Endodermal cell (in vitro differentiated cells): ENCODE measurements at regions not wholly inside any gene's neighbourhood (a gene's known extent, or its start where the extent isn't known, plus 50 kb on each side); places are given as distances from the start of the nearest gene placed in this dataset.
"Not testable (repeated sequence)": the region's sequence is repeated elsewhere in the genome, so short reads cannot be mapped to it uniquely, and the experiment has no call there.

ENCODE experiments used
- DNase-seq: peaks from one replicate; pipeline ENCODE4 v3.0.0-alpha.2; 2017
- H3K27ac ChIP-seq: 2 replicates; pipeline ENCODE4 v1.5.1; 2013; ENCODE audit warnings: mild to moderate bottlenecking, low read depth, low read length, moderate library complexity
- H3K27me3 ChIP-seq: 2 replicates; pipeline ENCODE4 v1.6.1; 2013; ENCODE audit warnings: mild to moderate bottlenecking, low read length, moderate library complexity; ENCODE audit not compliant: insufficient read depth, control insufficient read depth, poor library complexity, severe bottlenecking
- H3K36me3 ChIP-seq: 2 replicates; pipeline ENCODE4 v1.7.0; 2013; ENCODE audit warnings: mild to moderate bottlenecking, low read length, moderate library complexity; ENCODE audit not compliant: control insufficient read depth, insufficient read depth
- H3K4me1 ChIP-seq: one replicate; pipeline ENCODE4 v1.7.0; 2013; ENCODE audit warnings: low read length; ENCODE audit not compliant: control insufficient read depth, insufficient read depth
- H3K4me3 ChIP-seq: 2 replicates; pipeline ENCODE4 v1.5.1; 2013; ENCODE audit warnings: mild to moderate bottlenecking, low read length, moderate library complexity
- H3K9ac ChIP-seq: 2 replicates; pipeline ENCODE4 v1.6.1; 2013; ENCODE audit warnings: mild to moderate bottlenecking, low read length, moderate library complexity; ENCODE audit not compliant: poor library complexity, severe bottlenecking; ENCODE audit errors: extremely low read depth
- H3K9me3 ChIP-seq: 2 replicates; pipeline ENCODE4 v1.6.1; 2013; ENCODE audit warnings: mild to moderate bottlenecking, low read length, moderate library complexity; ENCODE audit not compliant: control insufficient read depth
- H3K27ac Mint-ChIP-seq: 2 replicates; pipeline ENCODE4 v1.8.0; 2020; ENCODE audit warnings: mixed read lengths
- H3K27me3 Mint-ChIP-seq: 2 replicates; pipeline ENCODE4 v1.8.0; 2021; ENCODE audit warnings: mild to moderate bottlenecking, mixed read lengths; ENCODE audit not compliant: insufficient read depth
- H3K36me3 Mint-ChIP-seq: 2 replicates; pipeline ENCODE4 v1.8.0; 2020; ENCODE audit warnings: low read depth, mixed read lengths
- H3K4me1 Mint-ChIP-seq: 2 replicates; pipeline ENCODE4 v1.8.0; 2020; ENCODE audit warnings: mixed read lengths
- H3K4me3 Mint-ChIP-seq: 2 replicates; pipeline ENCODE4 v1.8.0; 2020; ENCODE audit warnings: mild to moderate bottlenecking, moderate library complexity, mixed read lengths
- H3K9me3 Mint-ChIP-seq: 2 replicates; pipeline ENCODE4 v1.8.0; 2020; ENCODE audit warnings: mild to moderate bottlenecking, mixed read lengths
- CTCF ChIP-seq: fragments of 200-600 bp; sonication (generic); conservative IDR thresholded peaks from 2 replicates; pipeline ENCODE4 v1.5.0; 2021; ENCODE audit warnings: antibody characterized with exemption, mild to moderate bottlenecking
- WGBS, 2 experiments: methylation state at CpG; one replicate each; pipeline versions ENCODE4 v1.1.5 to v1.1.7; 2013; ENCODE audit warnings: missing lambda C conversion rate in 2 of 2, mixed read lengths in 1 of 2; ENCODE audit not compliant: insufficient coverage in 1 of 2, insufficient read length in 1 of 2; 5-methylcytosine and 5-hydroxymethylcytosine counted together

DNA sequence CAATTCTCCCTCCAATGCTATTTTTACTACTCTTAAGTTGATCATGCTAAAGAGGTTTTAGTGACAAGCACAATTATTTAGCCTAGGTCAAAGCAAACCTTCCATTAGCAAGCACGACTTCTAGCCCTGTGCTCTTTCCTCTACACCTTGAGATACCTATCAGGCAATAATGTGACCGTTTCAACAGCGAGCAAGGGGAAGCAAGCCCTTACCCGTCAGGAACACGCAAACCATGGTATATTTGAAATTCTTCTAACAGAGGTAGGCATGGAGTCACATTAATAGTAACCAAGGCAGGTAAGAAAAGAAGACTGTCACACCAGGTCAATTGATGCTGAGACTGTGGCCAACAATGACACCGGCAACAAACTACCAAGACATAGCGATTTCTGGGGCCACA lies 68.9 kb upstream of the VGLL4 start:
- peaks cover 29% of the 10 kb centered on the region for H3K4me1 Mint-ChIP-seq
- no peak for DNase-seq
- Histone ChIP-seq H3K27ac (no peak overlapping the region), H3K9ac (no peak overlapping the region), H3K4me3 (peak overlapping the region; percentile 28), H3K4me1 (peaks cover 5% of the 10 kb centered on the region), H3K36me3 (no peaks in the 10 kb centered on the region), H3K9me3 (peaks cover 20% of the 10 kb centered on the region), H3K27me3 (no peaks in the 10 kb centered on the region)
- H3K9me3 Mint-ChIP-seq = peaks cover 15% of the 10 kb centered on the region
- H3K27me3 Mint-ChIP-seq = no peaks in the 10 kb centered on the region
- H3K36me3 Mint-ChIP-seq = peaks cover 16% of the 10 kb centered on the region
- 96 to 97% methylated on average over 3 to 7 of the region's 7 CpGs for WGBS, 2 experiments
- no peak overlapping the region for H3K4me3 Mint-ChIP-seq
- no peak for TF ChIP-seq CTCF
- H3K27ac Mint-ChIP-seq = no peak overlapping the region

DNA sequence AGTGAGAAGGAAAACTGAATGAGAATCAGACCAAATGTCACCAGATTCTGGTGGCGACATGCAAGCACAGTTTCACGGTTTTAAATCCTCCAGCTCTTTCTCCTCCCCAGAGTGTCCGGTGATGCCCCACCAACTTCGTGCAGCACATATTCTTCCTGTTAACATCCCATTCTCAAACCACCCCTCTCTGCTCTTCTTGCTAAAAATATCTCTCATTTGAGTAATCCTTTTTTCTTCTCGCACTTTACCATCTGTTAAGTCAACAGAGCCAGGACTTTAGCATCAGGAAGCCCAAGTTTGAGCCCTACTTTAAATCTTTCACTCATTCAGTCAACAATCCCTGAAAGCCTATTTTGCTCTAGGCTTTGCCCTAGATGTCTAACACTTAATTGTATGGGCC lies 68.2 kb upstream of the VGLL4 start:
- peaks cover 20% of the 10 kb centered on the region for H3K9me3 ChIP-seq
- H3K27me3 Mint-ChIP-seq = no peaks in the 10 kb centered on the region
- no peaks in the 10 kb centered on the region for H3K27me3 ChIP-seq
- peak overlapping the region; percentile 28 for H3K4me3 ChIP-seq
- H3K36me3 ChIP-seq = no peaks in the 10 kb centered on the region
- H3K36me3 Mint-ChIP-seq = peaks cover 19% of the 10 kb centered on the region
- H3K4me3 Mint-ChIP-seq = no peak overlapping the region
- H3K4me1 Mint-ChIP-seq = peaks cover 26% of the 10 kb centered on the region
- H3K4me1 ChIP-seq = peaks cover 5% of the 10 kb centered on the region
- peaks cover 15% of the 10 kb centered on the region for H3K9me3 Mint-ChIP-seq
- 90 to 97% methylated on average over 5 of the region's 5 CpGs for WGBS, 2 experiments
- H3K27ac Mint-ChIP-seq = no peak overlapping the region
- no peak overlapping the region for H3K9ac ChIP-seq
- no peak for DNase-seq
- no peak overlapping the region for H3K27ac ChIP-seq
- TF ChIP-seq CTCF = no peak

DNA sequence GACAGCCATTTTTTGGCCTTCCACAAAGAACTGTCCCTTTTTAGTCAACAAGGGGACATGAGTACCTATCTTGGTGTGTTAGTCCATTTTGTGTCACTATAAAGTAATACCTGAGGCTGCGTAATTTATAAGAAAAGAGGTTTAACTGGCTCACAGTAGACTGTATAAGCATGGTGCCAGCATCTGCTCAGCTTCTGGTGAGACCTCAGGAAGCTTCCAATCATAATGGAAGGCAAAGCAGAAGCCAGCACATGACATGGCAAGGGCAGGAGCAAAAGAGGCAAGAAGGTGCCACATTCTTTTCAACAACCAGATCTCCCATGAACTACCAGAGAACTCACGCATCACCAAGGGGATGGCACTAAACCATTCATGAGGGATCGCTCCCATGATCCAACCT lies 66.1 kb upstream of the VGLL4 start:
- Mint-ChIP-seq H3K4me1 (peaks cover 22% of the 10 kb centered on the region), H3K36me3 (peaks cover 19% of the 10 kb centered on the region), H3K27ac (no peak overlapping the region), H3K27me3 (peaks cover 6% of the 10 kb centered on the region), H3K9me3 (peaks cover 15% of the 10 kb centered on the region), H3K4me3 (no peak overlapping the region)
- H3K4me3 ChIP-seq = no peak overlapping the region
- no peak overlapping the region for H3K9ac ChIP-seq
- no peaks in the 10 kb centered on the region for H3K27me3 ChIP-seq
- no peak for TF ChIP-seq CTCF
- DNase-seq = no peak
- H3K4me1 ChIP-seq = peaks cover 5% of the 10 kb centered on the region
- 90 to 98% methylated on average over 1 to 3 of the region's 3 CpGs for WGBS, 2 experiments
- no peaks in the 10 kb centered on the region for H3K36me3 ChIP-seq
- peaks cover 20% of the 10 kb centered on the region for H3K9me3 ChIP-seq
- no peak overlapping the region for H3K27ac ChIP-seq

GRCh38 chr3:11707084-11707483 lies 63.4 kb upstream of the VGLL4 start:
- H3K36me3 ChIP-seq, H3K27ac Mint-ChIP-seq, H3K4me3 ChIP-seq, H3K27ac ChIP-seq, H3K4me1 ChIP-seq, H3K27me3 ChIP-seq, DNase-seq, H3K27me3 Mint-ChIP-seq, H3K4me3 Mint-ChIP-seq, H3K4me1 Mint-ChIP-seq, H3K9ac ChIP-seq: not testable (repeated sequence)
- H3K9me3 Mint-ChIP-seq = peaks cover 15% of the 10 kb centered on the region
- 78% methylated on average over 1 of the region's 2 CpGs; no CpG with 5 or more reads in 1 of the 2 experiments for WGBS, 2 experiments
- H3K36me3 Mint-ChIP-seq = peaks cover 26% of the 10 kb centered on the region
- H3K9me3 ChIP-seq = peaks cover 20% of the 10 kb centered on the region
